GM06990 (cell line): ENCODE measurements at regions not wholly inside any gene's neighbourhood (a gene's known extent, or its start where the extent isn't known, plus 50 kb on each side); places are given as distances from the start of the nearest gene placed in this dataset.

Experiments used
- DNase-seq: peaks from one replicate; pipeline ENCODE4 v3.0.0-alpha.2; 2011; ENCODE audit not compliant: insufficient read length; ENCODE audit errors: extremely low read depth
- H3K27me3 ChIP-seq: replicated peaks from 2 replicates; pipeline ENCODE4 v1.6.0; 2011; ENCODE audit warnings: low read length; ENCODE audit not compliant: control insufficient read depth, insufficient read depth
- H3K36me3 ChIP-seq: 2 replicates; pipeline ENCODE4 v1.5.1; 2011; ENCODE audit warnings: low read length; ENCODE audit not compliant: control insufficient read depth, insufficient read depth
- H3K4me3 ChIP-seq: replicated peaks from 2 replicates; pipeline ENCODE4 v1.5.1; 2011; ENCODE audit warnings: low read depth, mild to moderate bottlenecking, control low read depth, low read length
- CTCF ChIP-seq: IDR thresholded peaks from 2 replicates; pipeline ENCODE4 v1.5.1; 2011; ENCODE audit warnings: low read length, control low read depth, mild to moderate bottlenecking, inconsistent platforms; ENCODE audit not compliant: insufficient read depth, poor library complexity, severe bottlenecking

GRCh38 chr16:47888734-47889133 is 267.1 kb downstream of the ABCC12 start:
- no peak for DNase-seq
- no peak overlapping the region for H3K4me3 ChIP-seq
- no peak for TF ChIP-seq CTCF
- H3K27me3 ChIP-seq, result no peaks in the 10 kb centered on the region
- H3K36me3 ChIP-seq, result no peaks in the 10 kb centered on the region

- DNase-seq, result no peak
- TF ChIP-seq CTCF, result no peak
- Histone ChIP-seq H3K4me3 (no peak overlapping the region), H3K36me3 (no peaks in the 10 kb centered on the region), H3K27me3 (no peaks in the 10 kb centered on the region)
Observed at GRCh38 chr16:47888142-47888541, 267.7 kb downstream of the ABCC12 start.

GRCh38 chr16:47887496-47887895 is 268.3 kb downstream of the ABCC12 start:
- Histone ChIP-seq H3K36me3 (no peaks in the 10 kb centered on the region), H3K27me3 (no peaks in the 10 kb centered on the region), H3K4me3 (no peak overlapping the region)
- no peak for DNase-seq
- TF ChIP-seq CTCF, result no peak

GRCh38 chr16:47886631-47887415 is 269.0 kb downstream of the ABCC12 start:
- no peaks in the 10 kb centered on the region for H3K36me3 ChIP-seq
- H3K4me3 ChIP-seq, result no peak overlapping the region
- DNase-seq, result no peak
- TF ChIP-seq CTCF, result no peak
- no peaks in the 10 kb centered on the region for H3K27me3 ChIP-seq

- no peaks in the 10 kb centered on the region for H3K27me3 ChIP-seq
Observed at GRCh38 chr16:47886139-47886538, 269.7 kb downstream of the ABCC12 start.

More at GRCh38 chr16:47886139-47886538, 269.7 kb downstream of the ABCC12 start:
- DNase-seq, result no peak
- no peak for TF ChIP-seq CTCF
- no peak overlapping the region for H3K4me3 ChIP-seq
- H3K36me3 ChIP-seq, result no peaks in the 10 kb centered on the region
